B cell (primary cell): ENCODE measurements at regions not wholly inside any gene's neighbourhood (a gene's known extent, or its start where the extent isn't known, plus 50 kb on each side); places are given as distances from the start of the nearest gene placed in this dataset.

Experiments
- ATAC-seq: fragments of 200-7000 bp; cut with Tn5 transposase; one replicate; pipeline ENCODE4 v1.10.0; 2021; ENCODE audit warnings: low read depth, mild to moderate bottlenecking, moderate number of reproducible peaks, moderate library complexity
- CTCF ChIA-PET: fragments of 350-600 bp; sonication (Branson Sonifier 250); formaldehyde crosslinking; loops from one replicate; lab custom pipeline; 2021; ENCODE audit warnings: antibody characterized with exemption, inconsistent platforms; lab: Charles Lee
- POLR2A ChIA-PET: fragments of 350-600 bp; sonication (Branson Sonifier 250); formaldehyde crosslinking; loops from one replicate; lab custom pipeline; 2021; ENCODE audit warnings: antibody characterized with exemption; lab: Charles Lee
- DNase-seq: peaks from one replicate; pipeline ENCODE4 v3.0.0; 2013
- H2AFZ ChIP-seq: 2 replicates; pipeline ENCODE4 v1.6.1; 2012; ENCODE audit warnings: mild to moderate bottlenecking, low read depth, low read length; ENCODE audit not compliant: insufficient read depth, poor library complexity, severe bottlenecking
- H3K27ac ChIP-seq, 2 donors: 1 replicate in 1 of 2; 2 replicates in 1 of 2; pipeline ENCODE4 v1.5.1; 2012 to 2013; ENCODE audit warnings: low read length in 2 of 2, mild to moderate bottlenecking in 2 of 2, moderate library complexity in 1 of 2
- H3K27me3 ChIP-seq, 4 experiments: fragments of 200-600 bp in 1 of 4; sonication (generic) in 1 of 4; replicated peaks in 1 of 4; 1 replicate in 2 of 4; 2 replicates in 2 of 4; pipeline versions ENCODE4 v1.6.1 to v1.7.0; 2013 to 2016; ENCODE audit warnings: low read length in 3 of 4, mild to moderate bottlenecking in 2 of 4, mixed read lengths in 1 of 4, moderate library complexity in 1 of 4; ENCODE audit not compliant: insufficient read depth in 4 of 4, control insufficient read depth in 3 of 4; ENCODE audit errors: control extremely low read depth in 1 of 4
- H3K36me3 ChIP-seq, 2 experiments: replicated peaks in 1 of 2; 1 replicate in 1 of 2; 2 replicates in 1 of 2; pipeline versions ENCODE4 v1.6.1 to v1.7.1; 2013; ENCODE audit warnings: low read length in 1 of 2; ENCODE audit not compliant: insufficient read depth in 2 of 2, control insufficient read depth in 1 of 2; ENCODE audit errors: control extremely low read depth in 1 of 2, extremely low read depth in 1 of 2
- H3K4me1 ChIP-seq, 2 donors: fragments of 200-600 bp in 1 of 2; sonication (generic) in 1 of 2; 1 replicate in 1 of 2; 2 replicates in 1 of 2; pipeline versions ENCODE4 v1.5.1 to v1.6.1; 2013 to 2017; ENCODE audit warnings: low read length in 2 of 2; ENCODE audit not compliant: control insufficient read depth in 2 of 2, insufficient read depth in 2 of 2
- H3K4me2 ChIP-seq: replicated peaks from 2 replicates; pipeline ENCODE3; 2012; ENCODE audit warnings: mild to moderate bottlenecking, low read depth, low read length; ENCODE audit not compliant: poor library complexity, severe bottlenecking
- H3K4me3 ChIP-seq, 5 experiments: fragments of 200-600 bp in 1 of 5; sonication (generic) in 1 of 5; 1 replicate in 3 of 5; 2 replicates in 2 of 5; pipeline versions ENCODE4 v1.5.1 to v1.7.0; 2011 to 2016; ENCODE audit warnings: low read length in 4 of 5, mild to moderate bottlenecking in 4 of 5, low read depth in 2 of 5, control low read depth in 1 of 5, moderate library complexity in 1 of 5; ENCODE audit not compliant: insufficient read depth in 1 of 5; ENCODE audit errors: control extremely low read depth in 1 of 5, extremely low read depth in 1 of 5
- H3K79me2 ChIP-seq: fragments of 200-600 bp; sonication (generic); one replicate; pipeline ENCODE4 v1.6.0; 2016; ENCODE audit warnings: low read length; ENCODE audit not compliant: control insufficient read depth, insufficient read depth
- H3K9ac ChIP-seq: fragments of 200-600 bp; sonication (generic); 2 replicates; pipeline ENCODE4 v1.6.1; 2017; ENCODE audit warnings: mild to moderate bottlenecking, low read length, moderate library complexity
- H3K9me3 ChIP-seq, 3 donors: one replicate each; pipeline versions ENCODE4 v1.6.1 to v1.7.1; 2013; ENCODE audit warnings: low read length in 2 of 3; ENCODE audit not compliant: control insufficient read depth in 2 of 3, insufficient read depth in 1 of 3; ENCODE audit errors: control extremely low read depth in 1 of 3
- H4K20me1 ChIP-seq: 2 replicates; pipeline ENCODE4 v1.6.0; 2012; ENCODE audit warnings: mild to moderate bottlenecking, low read length; ENCODE audit not compliant: insufficient read depth, control insufficient read depth, poor library complexity, severe bottlenecking
- H3K27ac Mint-ChIP-seq: one replicate; pipeline ENCODE4 v1.8.0; 2021; ENCODE audit warnings: mixed read lengths
- H3K27me3 Mint-ChIP-seq: one replicate; pipeline ENCODE4 v1.8.0; 2021; ENCODE audit warnings: mixed read lengths
- H3K4me1 Mint-ChIP-seq: one replicate; pipeline ENCODE4 v1.8.0; 2021; ENCODE audit warnings: mixed read lengths
- H3K4me3 Mint-ChIP-seq: one replicate; pipeline ENCODE4 v1.8.0; 2021; ENCODE audit warnings: mixed read lengths
- H3K9me3 Mint-ChIP-seq: one replicate; pipeline ENCODE4 v1.8.0; 2022; ENCODE audit warnings: mixed read lengths; ENCODE audit not compliant: insufficient read depth
- CTCF ChIP-seq: fragments of 200-600 bp; IDR thresholded peaks from one replicate; pipeline ENCODE4 v1.8.0; 2022; ENCODE audit warnings: antibody characterized with exemption, mild to moderate bottlenecking
- EZH2 ChIP-seq: IDR thresholded peaks from 2 replicates; pipeline ENCODE4 v1.6.1; 2012; ENCODE audit warnings: borderline replicate concordance, low read depth, mild to moderate bottlenecking, moderate library complexity, low read length; ENCODE audit not compliant: insufficient read depth, poor library complexity, severe bottlenecking
- WGBS: methylation state at CpG from one replicate; pipeline ENCODE4 v1.1.5; 2013; ENCODE audit warnings: missing lambda C conversion rate; ENCODE audit not compliant: insufficient coverage; 5-methylcytosine and 5-hydroxymethylcytosine counted together
- intact Hi-C: fragments of 100-400 bp; cut with micrococcal nuclease; formaldehyde crosslinking; loops from one replicate; pipeline ENCODE4 v1.10.0; 2022

- H3K4me2 ChIP-seq = no peak overlapping the region
- POLR2A ChIA-PET = no interaction called here
- ATAC-seq (no peak), DNase-seq (no peak)
- H3K79me2 ChIP-seq = no peaks in the 10 kb centered on the region
- H2AFZ ChIP-seq = no peak overlapping the region
- TF ChIP-seq CTCF (no peak), EZH2 (no peak)
- no peaks in the 10 kb centered on the region for H3K27me3 ChIP-seq
- peaks cover 5% of the 10 kb centered on the region for H3K4me1 Mint-ChIP-seq
- H3K36me3 ChIP-seq = no peaks in the 10 kb centered on the region
- no peak overlapping the region for H3K9ac ChIP-seq
- no peaks in the 10 kb centered on the region for H3K4me1 ChIP-seq
- no peaks in the 10 kb centered on the region for H4K20me1 ChIP-seq
- H3K9me3 ChIP-seq = peaks cover 1 to 9% (median 2%) of the 10 kb centered on the region in 3 donors
- no peaks in the 10 kb centered on the region for H3K9me3 Mint-ChIP-seq
- H3K4me3 ChIP-seq = no peak overlapping the region
- intact Hi-C loops = loop anchor here (10.0 kb wide), 1 partner anchor 887 kb away; no protein-coding TSS in a partner anchor
- CTCF ChIA-PET = interaction anchor here (1.2 kb wide), 1 partner anchor 16 kb away, joined by 3 read pairs; no protein-coding TSS in a partner anchor
- H3K27ac ChIP-seq = no peak overlapping the region
- no peak overlapping the region for H3K4me3 Mint-ChIP-seq
- H3K27me3 Mint-ChIP-seq = no peaks in the 10 kb centered on the region
- H3K27ac Mint-ChIP-seq = no peak overlapping the region
These were observed 210.9 kb downstream of the ZC3H11B start for GRCh38 chr1:219401724-219402625.

DNA sequence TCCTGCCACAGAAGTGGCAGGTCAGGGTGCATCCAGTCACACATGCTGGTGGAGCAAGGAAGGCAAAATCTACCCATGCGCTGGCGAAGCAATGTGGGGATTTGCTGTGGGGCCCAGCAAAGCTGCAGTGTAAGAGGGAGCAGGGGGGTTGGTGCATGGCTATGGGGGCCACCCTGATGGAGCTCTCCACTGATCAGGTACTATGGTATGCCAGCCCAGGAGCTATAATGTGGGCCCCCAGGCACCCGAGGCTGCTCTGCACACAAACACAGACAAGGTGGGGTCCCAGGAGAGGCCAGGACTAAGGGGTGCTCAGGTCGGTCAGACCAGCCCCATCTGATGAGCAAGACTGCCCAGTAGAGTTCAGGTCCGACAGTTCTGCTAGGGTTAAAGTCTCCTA is 213.5 kb downstream of the ZC3H11B start:
- Mint-ChIP-seq H3K4me3 (no peak overlapping the region), H3K9me3 (peaks cover 9% of the 10 kb centered on the region), H3K27ac (no peak overlapping the region), H3K27me3 (no peaks in the 10 kb centered on the region), H3K4me1 (no peaks in the 10 kb centered on the region)
- Histone ChIP-seq H3K9me3 (peaks cover 2 to 12% (median 4%) of the 10 kb centered on the region in 3 donors), H3K36me3 (no peaks in the 10 kb centered on the region), H3K4me1 (no peaks in the 10 kb centered on the region), H3K79me2 (no peaks in the 10 kb centered on the region), H2AFZ (no peak overlapping the region), H3K9ac (no peak overlapping the region), H3K27ac (no peak overlapping the region), H3K4me3 (no peak overlapping the region), H3K27me3 (no peaks in the 10 kb centered on the region), H3K4me2 (no peak overlapping the region), H4K20me1 (no peaks in the 10 kb centered on the region)
- ATAC-seq = no peak
- TF ChIP-seq CTCF (no peak), EZH2 (no peak)
- ChIA-PET CTCF (no interaction called here), POLR2A (no interaction called here)
- 80% methylated on average over 4 of the region's 5 CpGs for WGBS
- intact Hi-C loops = no loop called here
- no peak for DNase-seq
